NCI-H1105 treated with DMSO at 0.1 percent for 48 hours (cell line): ENCODE measurements at regions not wholly inside any gene's neighbourhood (a gene's known extent, or its start where the extent isn't known, plus 50 kb on each side); places are given as distances from the start of the nearest gene placed in this dataset.
"Not testable (repeated sequence)": the region's sequence is repeated elsewhere in the genome, so short reads cannot be mapped to it uniquely, and the experiment has no call there.

Experiments
- DNase-seq: peaks from one replicate; lab custom pipeline; 2025; lab: John Stamatoyannopoulos, UW

DNA sequence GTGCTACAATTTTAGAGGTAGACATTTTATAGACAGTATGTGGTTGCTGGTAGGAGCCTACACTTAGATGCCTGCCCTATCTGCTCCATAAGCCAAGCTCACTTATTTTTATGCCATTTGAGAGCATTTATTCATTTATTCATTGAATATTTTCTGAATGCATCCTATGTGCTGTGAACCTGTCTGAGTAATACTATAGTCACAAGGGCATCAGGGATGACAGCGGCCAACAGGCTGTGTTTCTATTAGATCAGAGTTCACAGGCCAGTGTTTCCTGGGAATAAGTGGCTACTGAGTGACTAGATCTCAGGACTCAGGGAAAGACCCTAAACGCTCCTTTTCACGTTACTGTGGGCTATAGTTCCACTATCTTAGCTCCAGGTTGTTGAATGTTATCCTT lies 235.2 kb upstream of the MSX2 start:
- no peak for DNase-seq

DNA sequence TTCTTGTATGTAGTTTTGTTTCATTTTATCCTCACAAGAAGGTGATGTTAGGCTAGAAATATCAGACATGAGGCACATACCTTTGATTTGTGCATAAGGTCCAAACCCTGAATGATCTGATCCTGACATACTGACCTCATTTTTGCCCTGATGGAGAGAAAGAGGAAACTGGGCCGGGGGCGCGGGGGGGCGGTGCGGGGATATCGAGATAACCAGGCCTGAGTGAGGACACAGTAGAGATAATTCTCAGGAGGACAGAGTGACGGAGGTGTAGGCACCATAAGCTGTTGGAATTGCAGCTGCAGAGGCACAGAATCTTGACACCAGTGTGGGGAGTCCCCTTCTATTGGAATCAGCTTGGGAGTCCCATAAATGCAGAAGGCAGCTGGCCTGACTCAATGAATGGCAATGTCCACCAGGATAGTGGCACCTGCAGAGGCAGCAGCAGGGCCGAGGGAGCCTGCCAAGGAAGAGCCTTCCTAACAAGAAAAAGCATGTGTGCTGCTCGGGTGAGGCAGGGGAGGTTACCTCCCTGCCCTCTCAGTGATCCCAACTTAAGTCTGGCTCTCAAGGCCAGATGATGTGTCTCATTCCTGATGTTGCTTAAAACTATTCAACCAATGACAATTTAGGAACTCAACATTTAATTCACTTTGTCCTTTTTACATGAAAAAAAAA lies 234.3 kb upstream of the MSX2 start:
- DNase-seq: no peak

- DNase-seq: no peak
These were observed 233.7 kb upstream of the MSX2 start for GRCh38 chr5:174490728-174491127.

DNA sequence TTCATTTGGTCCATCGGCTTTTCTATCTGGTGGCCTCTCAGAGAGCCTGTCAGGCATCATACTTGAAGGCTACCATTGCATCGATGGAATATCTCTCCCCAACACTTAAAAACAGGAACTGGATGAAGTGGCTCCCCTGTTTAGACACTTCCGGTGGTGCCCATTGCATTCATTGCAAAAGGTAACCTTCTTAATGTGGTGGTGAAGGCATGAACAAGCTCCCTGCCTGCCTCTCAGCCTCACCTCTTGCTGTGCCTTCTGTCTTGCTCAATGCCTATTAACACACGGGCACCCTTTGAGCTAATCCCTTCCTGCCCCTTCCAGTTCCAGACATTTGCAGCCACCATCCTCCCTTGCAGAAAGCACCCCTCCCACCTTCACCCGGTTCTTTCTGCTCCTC lies 233.1 kb upstream of the MSX2 start:
- no peak for DNase-seq

DNA sequence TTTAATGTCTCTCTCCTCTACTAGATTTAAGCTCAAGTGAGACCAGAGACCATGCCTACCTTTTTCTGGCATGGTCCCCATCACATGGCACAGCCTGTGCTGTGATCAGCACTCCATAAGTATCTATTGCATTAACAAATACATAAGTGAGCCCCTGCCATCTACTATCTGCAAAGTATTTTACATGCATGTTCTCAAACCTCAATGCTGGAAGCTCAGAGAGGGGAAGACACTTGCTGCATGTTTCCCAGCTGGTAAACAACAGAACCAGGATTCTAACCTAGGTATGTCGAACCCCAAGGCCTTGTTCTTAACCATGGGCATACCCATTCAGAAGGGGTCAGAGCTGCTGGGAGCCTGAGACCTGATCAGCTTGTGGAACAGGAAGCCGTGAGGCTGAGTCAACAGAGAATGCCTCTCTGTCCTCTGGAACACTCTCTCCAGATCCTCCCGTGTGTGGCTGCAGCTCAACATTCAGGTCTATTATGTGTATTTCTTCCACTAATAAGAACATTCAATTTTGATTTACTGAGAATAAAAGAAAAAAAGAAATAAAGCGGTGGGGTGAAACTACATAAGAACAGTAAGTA lies 232.5 kb upstream of the MSX2 start:
- no peak for DNase-seq

DNA sequence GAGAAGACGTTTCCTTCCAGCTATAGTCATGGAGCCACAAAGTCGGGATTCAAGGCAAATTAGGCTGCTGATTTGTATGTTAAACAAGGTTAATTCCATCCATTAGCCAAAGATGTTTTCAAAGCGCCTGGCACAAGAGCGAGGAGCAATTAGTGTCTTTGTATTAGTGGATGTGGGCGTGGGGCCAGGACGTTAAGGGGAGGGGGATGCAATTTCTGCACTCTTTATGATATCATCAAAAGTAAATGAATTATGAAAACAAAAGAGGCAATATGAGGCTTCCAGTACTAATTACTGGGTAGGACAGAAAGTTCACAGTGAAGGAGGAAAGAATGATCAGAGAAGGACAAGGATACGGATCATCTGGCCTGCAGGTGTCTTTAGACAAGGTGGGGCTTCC lies 230.9 kb upstream of the MSX2 start:
- peak; percentile 96 for DNase-seq

GRCh38 chr5:174497939-174498338 lies 226.4 kb upstream of the MSX2 start:
- not testable (repeated sequence) for DNase-seq

GRCh38 chr5:174498575-174498974 lies 225.8 kb upstream of the MSX2 start:
- not testable (repeated sequence) for DNase-seq

GRCh38 chr5:174500636-174501035 lies 223.7 kb upstream of the MSX2 start:
- DNase-seq: no peak

DNA sequence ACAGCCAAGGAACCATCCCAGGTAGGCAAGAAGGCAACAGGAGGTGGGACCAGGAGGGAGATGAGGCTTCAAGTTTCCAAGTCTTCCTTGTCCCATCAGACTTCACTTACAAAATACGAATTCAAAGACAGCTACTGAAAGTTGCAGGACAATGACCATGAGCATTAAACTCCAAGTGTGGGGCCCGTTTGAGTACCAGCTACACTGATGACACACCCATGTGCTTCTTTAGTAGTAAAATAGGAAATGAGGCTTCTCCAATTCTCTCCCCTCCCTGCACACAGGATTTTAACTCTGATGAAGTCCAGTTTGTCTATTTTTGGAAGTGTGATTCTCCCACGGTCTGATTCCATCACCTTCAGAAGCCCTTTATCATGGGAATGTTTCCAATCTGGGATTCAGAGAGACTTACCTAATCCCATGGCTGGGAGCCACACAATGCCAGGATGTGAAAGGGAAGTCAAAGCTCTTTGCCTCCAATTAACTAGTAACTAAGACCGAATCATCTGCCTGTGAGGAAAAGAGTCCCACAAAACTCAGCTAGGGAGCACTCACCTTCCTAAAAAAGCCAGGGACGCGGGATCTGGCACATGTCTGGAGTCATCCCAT lies 222.8 kb upstream of the MSX2 start:
- no peak for DNase-seq

DNA sequence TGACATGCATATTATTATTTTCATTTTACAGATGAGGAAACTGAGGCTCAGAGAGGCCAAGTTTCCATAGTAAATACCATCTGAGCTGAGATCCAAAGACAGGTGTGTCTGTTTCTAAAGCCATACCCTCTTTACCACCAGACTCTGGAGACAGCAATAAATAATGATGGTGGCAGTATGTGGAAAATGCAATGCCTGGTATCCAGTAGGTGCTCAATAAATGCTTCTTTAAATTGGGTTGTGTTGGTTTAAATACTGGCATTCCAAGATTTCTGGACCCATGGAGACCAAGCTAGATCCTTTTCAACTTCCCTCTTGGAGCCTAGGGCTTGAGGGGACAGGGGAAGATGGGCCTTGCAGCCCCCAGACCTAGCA lies 221.3 kb upstream of the MSX2 start:
- no peak for DNase-seq

DNA sequence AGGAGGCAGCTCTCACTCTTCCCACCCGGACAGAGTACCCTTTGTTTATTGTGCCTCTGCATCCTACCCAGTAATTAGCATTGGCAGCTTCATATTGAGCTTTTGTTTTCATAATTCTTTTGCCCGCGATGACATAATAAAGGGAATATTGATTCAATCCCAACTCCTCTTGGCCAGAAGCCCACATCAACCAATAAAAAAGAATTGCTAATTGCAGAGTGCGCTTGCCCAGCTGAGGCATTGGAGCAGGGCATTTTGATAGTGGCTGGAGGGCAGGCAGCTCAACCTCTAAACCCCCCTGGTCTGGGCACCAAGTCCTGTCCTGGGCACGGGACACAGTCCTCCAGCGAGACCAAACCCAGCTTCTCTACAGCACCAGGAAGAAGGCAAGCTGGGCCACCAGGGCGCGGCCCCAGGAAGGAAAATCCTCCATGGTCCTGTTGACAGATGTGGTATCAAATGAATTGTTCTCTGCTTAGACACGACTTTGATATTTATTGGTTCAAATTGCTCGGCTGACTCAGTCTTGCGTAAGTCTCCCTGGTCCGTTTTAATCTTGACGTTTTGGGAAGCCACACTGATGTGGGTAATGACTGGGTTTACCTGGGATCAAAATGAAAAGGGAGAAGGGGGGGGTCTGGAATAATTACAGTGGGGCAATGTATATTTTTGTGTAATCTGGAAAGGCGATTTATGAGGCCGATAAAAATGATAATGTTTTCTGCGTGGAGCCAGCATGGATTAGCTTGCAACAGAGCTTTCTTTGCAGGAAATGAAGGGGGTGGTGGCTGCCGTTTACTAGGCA lies 220.7 kb upstream of the MSX2 start:
- peak; percentile 87 for DNase-seq

GRCh38 chr5:174504266-174504726 lies 220.1 kb upstream of the MSX2 start:
- DNase-seq: no peak

- DNase-seq: peak; percentile 43
These were observed 218.8 kb upstream of the MSX2 start for GRCh38 chr5:174505621-174506020.

GRCh38 chr5:174510782-174511453 lies 213.5 kb upstream of the MSX2 start:
- DNase-seq: not testable (repeated sequence)

DNA sequence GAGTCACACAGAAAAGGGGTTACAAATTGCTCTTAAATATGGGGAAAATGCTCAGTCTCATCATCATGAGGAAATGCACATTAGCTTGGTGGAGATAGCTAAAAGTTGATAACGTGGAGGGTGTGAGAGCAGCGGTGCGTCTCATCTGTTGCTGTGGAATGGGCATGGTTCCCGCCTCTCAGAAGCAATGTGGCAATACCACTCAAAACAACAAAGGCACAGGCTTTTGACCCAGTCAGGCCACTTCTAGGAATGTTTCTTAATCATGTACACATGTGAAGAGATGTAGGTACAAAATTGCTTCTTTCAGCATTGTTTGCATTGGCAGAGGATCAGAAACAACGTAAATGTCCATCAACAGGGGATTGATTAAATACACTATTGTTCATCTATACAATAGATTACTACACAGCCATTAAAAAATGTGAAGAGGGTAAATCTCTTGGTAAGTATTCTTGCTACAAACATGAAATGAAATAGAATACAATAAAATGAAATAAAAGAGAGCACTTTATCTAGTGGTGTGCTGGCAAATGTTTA lies 212.6 kb upstream of the MSX2 start:
- DNase-seq: peak; percentile 55

DNA sequence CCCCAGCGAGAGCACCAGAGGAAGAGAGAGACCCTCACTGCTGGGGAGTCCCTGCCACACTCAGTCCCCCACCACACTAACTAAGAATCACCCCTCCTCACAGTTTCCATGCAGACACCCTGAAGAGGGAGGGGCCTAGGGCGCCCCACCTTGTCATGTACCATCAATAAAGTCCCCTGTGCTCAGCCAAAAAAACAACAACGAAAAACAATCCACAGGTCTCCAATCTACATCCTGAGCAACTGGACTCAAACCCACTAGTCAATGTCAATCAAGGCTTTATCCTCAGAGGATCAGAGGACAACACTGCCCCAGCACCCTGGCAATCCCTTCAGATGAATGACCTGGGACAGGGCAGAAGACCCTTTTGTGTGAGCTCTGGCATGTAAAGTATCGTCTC lies 210.1 kb upstream of the MSX2 start:
- no peak for DNase-seq

DNA sequence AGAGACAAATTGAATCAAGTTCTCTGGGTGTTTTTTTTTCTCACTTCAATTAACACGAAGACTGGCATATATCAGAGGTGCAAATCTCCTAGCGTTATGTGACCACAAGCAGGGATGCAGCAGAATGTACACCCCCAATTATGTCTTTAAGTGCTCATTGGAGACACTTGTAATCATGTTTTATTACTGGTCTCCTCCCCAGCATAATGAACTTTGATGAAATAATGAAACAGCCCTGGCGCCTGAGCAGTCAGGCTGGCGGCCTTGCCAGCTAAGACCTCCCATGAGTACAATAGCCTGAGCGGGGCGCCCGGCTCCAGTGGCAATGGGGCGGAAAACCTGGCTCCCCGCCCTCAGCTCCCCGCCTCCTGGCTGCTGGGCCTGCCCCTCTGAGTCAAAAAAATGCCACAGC lies 209.4 kb upstream of the MSX2 start:
- peak; percentile 94 for DNase-seq

GRCh38 chr5:174516741-174517140 lies 207.6 kb upstream of the MSX2 start:
- DNase-seq: no peak

DNA sequence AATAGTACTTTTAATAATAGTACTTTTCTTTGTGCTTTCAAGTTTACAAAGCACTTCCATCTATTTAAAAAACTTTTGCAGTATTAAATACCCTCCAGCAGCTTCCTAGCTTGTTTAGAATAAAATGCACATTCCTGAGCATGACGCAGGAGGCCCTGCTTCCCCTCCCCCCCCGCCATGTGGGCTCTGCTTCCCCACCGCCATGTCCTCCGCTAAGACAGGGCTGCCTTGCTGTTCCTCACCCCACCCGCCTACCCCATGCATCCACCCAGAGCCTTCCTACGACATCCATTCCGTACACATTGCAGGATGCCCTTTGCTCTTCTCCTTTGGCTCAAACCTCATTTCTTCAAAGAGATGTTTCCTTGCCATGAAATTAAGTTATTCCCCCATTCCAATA lies 205.9 kb upstream of the MSX2 start:
- DNase-seq: no peak

DNA sequence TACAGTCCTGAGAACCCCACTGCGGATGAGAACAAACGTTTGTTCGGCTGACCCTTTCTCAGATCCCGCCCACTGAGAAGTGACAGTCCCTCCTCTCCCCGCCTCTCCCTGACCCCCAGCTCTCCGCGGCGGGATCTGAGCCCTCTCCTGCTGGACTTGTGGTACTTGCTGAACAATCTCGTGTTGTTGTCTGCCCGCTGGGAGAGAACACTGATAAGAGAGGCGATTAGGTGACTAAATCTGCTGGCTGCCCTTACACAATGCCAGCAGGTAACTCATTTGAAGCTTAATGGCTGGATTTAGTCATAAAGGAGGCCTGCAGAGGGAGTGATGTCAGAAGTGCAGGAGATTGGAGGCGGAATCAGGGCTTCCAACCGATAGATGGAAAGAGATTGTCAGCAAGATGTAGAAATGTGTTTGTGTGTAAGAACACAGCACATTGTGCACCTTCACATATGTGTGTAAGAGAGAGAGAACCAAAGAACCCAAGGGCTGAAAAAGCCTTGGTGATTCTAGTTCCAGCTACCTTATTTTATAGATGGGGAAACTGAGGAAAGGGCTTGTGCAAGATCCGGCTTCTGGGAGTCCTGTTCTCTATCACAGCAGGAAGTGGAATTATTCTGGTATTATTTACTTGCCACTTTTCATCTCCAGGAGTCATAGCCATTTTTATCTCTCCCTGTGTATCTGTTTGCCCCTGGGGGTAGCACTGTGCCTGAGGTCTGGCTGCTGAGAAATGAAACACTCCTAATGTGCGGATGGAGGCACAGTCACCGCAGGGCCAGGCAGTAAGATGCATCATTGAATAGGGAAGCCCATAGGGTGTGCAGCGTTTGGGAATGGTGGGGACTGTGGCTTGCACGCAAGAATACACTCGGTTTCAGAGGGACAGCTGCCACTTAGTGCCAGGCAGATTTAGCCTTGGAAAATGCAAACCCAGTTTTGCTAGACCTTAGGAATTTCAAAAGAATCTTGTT lies 203.7 kb upstream of the MSX2 start:
- DNase-seq: no peak
